ENCODE measurements at regions not wholly inside any gene's neighbourhood (a gene's known extent, or its start where the extent isn't known, plus 50 kb on each side); places are given as distances from the start of the nearest gene placed in this dataset.
"Not testable (repeated sequence)": the region's sequence is repeated elsewhere in the genome, so short reads cannot be mapped to it uniquely, and the experiment has no call there.

DNA sequence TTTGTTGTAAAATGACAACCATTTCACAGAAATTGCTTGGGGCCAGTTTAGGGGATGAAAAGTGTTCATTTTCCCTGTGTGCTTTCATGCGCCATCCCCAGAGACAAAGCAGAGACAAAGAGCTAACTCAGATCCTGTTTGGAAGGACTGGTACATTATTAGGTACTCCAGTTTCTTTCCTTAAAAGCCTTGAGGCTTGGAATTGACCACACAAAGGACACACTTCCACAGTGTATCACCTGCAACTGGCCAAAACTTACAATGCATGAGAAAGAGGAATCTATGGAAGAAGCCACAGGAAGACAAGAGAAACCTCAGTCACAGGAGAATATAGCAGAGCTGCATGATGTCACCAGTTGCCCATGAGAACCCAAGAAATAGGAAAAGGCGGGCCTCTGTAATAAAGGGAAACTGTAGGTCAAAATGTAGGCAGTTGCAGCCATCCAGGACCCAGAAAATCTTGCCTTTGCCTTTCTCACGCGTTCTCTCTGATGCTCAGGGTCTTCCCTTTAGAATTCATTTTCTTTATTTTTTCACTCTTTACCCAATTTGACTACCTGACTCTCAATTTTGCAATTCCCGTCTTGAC, 339.0 kb downstream of the RMST start:
- ATAC-seq, result no peak

- no peak for ATAC-seq
These were observed 342.5 kb downstream of the RMST start for GRCh38 chr12:97805146-97805545.

DNA sequence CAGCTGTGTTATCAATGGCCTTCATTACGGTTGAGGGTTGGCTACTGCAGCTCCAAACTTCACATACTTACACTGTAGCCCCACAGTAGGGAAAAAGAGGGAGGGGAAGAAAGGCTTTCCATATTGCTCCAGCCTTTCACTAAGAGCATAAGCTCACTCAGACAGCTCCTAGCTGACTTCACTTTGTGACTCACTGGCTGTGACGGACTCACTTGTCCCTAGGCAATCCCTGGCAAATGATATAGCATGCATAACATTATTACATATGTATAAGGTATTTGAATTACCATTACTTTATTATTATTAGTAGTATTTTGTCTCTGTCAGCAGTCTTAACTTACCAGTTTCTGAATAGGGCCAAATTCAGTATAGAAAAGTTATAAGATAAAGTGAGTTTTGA, 350.7 kb downstream of the RMST start:
- no peak for ATAC-seq

DNA sequence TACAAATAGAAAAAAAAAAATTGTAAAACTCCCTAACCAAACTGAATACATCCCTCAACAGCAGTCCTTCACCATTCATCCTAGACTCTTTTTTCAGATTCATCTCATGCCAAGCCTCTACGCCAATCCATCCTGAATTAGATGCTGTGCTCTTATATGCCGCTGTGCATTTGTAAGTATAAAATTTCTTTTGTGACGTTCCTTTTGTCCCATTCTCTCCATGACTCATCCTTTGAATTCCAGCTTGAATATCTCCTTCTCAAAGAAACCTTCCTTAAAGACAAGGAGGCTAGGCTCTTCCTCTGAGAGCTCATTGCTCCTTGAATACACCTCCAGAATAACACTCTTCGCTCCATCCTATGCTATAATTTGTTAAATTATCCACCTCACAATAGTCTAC, 359.2 kb downstream of the RMST start:
- ATAC-seq, result no peak

GRCh38 chr12:97835541-97835940, 372.9 kb downstream of the RMST start:
- no peak for ATAC-seq

DNA sequence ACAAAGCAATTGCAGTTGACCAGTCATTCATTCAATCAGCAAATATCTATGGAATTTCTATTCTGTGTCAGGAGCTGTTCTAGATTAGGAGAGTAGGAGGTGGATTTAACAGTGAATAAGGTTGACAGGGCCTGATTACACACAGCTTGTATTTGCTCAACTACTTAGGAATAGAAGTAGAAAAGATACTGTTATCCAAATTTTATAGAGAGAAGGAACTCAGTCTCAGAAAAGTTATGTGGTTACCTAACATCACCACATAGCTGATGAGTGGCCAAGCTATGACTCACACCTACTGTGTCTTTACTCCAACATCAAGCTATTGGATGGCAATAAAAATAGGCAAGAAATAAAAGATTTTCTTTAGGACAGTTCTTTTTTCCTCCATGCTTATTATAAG, 374.8 kb downstream of the RMST start:
- ATAC-seq, result no peak

DNA sequence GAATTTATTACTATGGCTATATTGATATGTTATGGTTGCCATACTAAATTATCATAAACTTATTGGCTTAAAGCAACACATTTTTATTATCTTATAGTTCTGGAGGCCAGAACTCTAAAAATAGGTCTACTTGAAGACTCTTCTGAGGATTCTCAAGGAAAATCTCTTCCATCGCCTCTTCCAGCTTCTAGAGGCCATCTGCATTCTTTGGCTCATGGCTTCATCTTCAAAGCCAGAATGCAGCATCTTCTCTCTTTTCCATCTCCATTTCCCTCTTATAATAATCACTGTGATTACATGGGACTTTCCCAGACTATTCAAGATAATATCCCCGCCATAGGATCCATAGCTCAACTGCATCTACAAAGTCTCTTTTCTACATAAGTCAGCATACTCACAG, 385.4 kb downstream of the RMST start:
- no peak for ATAC-seq

GRCh38 chr12:97854477-97854876, 391.9 kb downstream of the RMST start:
- ATAC-seq, result no peak

DNA sequence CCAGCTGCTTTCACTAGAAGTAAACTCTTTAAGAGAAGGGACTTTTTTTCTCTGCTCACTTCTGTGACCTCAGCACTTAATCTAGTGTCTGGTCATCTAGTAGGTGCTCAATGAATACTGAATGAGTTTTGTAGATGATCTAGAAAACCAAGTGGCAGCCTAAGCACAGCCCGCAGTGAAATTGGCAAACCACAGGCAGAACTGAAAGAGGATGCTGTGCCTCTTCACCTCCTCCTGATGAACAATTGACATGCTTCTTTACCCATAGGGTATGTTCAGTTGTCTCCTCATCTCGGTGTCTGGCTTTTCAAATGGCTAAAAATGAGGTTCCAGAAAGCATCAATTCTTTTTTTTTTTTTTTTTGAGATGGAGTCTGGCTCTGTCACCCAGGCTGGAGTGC, 399.5 kb downstream of the RMST start:
- ATAC-seq, result no peak

- no peak for ATAC-seq
These were observed 412.5 kb downstream of the RMST start for GRCh38 chr12:97875064-97875463.

DNA sequence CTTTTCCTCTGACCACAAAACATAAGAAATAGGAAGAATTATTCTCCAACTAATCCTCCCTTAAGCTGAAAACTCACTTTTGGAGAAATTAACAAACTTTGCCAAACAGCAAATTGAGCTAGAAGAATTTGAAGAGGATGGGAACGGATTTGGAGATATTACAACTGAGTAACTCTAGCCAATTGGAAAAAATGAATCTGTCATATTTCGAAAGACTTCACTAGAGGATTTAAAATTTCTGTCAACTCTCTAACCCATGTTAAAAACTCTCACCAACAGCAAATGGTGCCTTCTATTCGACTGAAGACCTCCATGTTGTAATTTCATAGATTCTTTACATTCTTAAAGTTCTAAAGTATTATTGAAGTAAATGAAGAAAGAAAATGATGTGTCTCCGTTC, 414.2 kb downstream of the RMST start:
- no peak for ATAC-seq

- no peak for ATAC-seq
These were observed 414.8 kb downstream of the RMST start for GRCh38 chr12:97877404-97877803.

GRCh38 chr12:97886511-97887176, 424.0 kb downstream of the RMST start:
- no peak for ATAC-seq

- ATAC-seq, result not testable (repeated sequence)
These were observed 435.3 kb downstream of the RMST start for GRCh38 chr12:97897881-97898280.

- no peak for ATAC-seq
These were observed 436.9 kb downstream of the RMST start for GRCh38 chr12:97899529-97899928.

DNA sequence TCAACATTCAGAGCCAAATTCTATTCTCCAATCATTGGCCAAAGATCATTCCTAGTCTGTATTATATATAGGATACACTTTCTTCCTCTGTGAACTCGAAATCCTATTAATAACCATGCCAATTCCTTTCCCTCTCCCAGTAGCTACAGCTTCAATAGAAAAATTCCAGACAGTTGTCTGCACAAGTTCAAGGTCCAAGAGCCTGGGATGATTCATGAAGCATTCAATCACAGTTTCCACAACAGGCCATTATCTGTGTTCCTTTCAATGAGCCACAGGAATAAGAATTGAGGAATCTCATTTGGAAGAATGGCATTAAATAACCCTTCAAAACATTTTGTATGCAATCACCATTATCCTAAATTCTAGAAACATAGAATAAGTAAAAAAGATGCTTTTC, 437.4 kb downstream of the RMST start:
- ATAC-seq, result no peak

DNA sequence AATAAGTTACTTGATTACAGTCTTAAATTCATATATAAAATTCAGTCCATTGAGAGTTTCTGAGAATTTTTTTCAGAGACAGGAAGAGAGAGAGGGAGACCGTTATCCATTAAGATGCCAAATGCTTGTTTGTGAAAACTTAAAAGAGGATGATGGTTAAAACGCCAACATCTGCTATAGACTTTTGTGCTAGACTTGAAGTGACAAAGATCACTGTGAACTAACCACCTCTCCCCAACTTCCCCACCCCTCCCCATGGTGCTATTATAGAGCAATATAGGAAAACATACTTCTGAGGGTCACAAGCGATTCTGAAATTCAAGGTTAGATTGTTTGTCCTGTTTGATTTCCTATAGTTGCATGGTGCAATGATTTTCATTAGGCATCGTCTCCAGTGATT, 440.8 kb downstream of the RMST start:
- ATAC-seq, result no peak

- no peak for ATAC-seq
These were observed 444.9 kb downstream of the RMST start for GRCh38 chr12:97907504-97907903.

- no peak for ATAC-seq
These were observed 448.0 kb downstream of the RMST start for GRCh38 chr12:97910559-97910958.

- peak; percentile 58 for ATAC-seq
These were observed 450.3 kb downstream of the RMST start for GRCh38 chr12:97912943-97913342.

DNA sequence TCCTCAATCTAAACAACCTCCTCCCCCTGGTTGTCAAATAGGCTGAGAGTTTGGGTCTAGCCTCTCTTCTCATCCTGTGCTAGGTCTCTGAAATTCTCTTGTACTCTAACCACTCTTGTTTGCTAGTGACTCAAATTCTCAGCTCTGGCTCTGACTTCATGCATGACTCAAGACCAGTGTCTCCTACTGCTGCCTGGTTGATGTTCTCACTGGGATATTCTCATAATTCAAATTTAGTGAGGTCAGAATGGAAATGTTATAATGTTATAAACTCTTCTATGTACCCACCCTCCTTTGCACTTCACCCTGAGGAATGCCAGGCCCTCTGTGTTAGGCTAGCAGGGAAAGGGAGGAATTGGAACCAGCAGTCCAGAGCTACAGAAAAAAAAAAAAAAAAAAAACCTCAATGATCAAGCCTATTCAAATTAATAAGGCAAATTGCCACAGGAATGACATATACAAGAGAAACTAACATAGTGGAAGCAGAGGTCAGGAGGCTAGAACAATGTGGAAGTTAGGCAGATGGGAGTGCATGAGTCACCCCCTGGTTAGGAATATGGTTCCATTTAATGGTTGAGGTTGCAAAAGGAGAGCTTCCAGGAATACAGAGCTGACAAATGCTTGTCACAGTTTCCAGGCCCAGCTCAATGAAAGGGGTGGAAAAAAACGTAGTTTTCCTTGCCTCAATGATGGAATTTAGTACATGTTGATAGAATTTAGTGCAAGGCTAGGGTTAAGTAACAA, 459.5 kb downstream of the RMST start:
- ATAC-seq, result peak; percentile 28

DNA sequence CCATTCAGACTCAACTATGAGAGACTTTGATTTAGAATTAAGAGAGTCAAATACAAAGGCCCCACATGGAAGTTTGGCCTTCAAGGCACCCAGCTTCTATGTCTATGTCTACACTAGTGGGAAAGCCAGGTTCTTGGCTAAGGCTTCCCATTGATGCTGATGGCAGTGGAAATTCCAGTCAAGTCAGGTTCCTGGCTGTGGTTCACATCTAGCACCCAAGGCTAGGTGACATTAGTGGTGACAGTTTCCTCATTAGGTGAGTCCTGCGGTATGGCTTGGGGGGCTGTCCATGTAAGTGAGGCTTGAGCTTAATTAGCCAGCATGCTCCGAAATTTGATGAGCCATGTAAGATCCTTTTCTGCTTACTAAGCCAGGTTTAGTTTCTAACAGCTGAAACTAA, 460.9 kb downstream of the RMST start:
- ATAC-seq, result no peak

DNA sequence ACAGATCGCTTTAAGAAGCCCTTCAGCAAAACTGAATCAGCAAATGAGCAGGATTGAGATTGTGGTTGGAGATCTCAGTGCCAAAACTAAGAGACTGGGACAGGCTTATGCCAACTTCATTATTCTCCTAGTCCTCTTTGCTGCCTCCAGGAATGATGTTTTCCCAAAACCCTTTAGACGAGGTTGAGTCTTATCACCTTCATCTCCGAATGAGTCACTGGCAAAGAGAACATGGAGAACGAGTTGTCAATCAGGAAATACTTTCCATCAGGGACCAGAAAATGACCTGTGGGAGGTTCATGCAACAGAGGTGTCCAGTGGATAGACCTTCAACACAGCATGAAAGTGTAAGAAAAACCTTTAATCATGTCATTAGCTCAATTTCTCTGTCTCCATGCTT, 461.5 kb downstream of the RMST start:
- ATAC-seq, result no peak

- ATAC-seq, result no peak
These were observed 465.4 kb downstream of the RMST start for GRCh38 chr12:97927977-97928376.
